ENCODE measurements at regions not wholly inside any gene's neighbourhood (a gene's known extent, or its start where the extent isn't known, plus 50 kb on each side); places are given as distances from the start of the nearest gene placed in this dataset.

DNA sequence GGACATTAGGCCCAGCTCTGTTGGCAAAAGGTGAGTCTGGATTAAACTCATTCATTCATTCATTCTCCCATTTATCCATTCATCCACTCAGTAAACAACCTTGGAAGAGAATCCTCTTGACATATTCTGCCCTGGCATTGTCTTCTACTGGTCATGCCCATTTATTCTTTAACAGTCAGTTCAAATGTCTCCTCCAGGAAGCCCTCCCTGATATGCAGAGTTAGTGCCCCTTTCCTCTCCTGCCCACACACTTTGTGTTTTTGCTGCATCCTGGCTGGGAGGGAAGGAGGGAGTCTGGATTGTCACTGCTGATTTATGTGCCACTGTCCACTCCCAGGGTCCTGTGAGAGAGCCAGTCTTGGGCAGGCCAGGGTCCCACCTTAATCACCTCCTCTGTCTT is 600.3 kb downstream of the MATN1 start:
- TF ChIP-seq REST (IDR thresholded peaks at IDR 0.05; ENCODE audit: insufficient read depth in 1 of 2, low read depth in 2 of 2, low read length in 2 of 2) (no peak), SIN3A (IDR thresholded peaks at IDR 0.05; ENCODE audit: borderline replicate concordance, insufficient read depth, low read length) (no peak)

Measured in PFSK-1 (cell line).